ENCODE measurements at regions not wholly inside any gene's neighbourhood (a gene's known extent, or its start where the extent isn't known, plus 50 kb on each side); places are given as distances from the start of the nearest gene placed in this dataset.

- Mint-ChIP-seq H3K9me3 (no peaks in the 10 kb centered on the region), H3K36me3 (ENCODE audit: low read depth) (no peaks in the 10 kb centered on the region), H3K4me1 (ENCODE audit: low read depth) (no peaks in the 10 kb centered on the region), H3K27me3 (ENCODE audit: low read depth) (no peaks in the 10 kb centered on the region), H3K27ac (no peak overlapping the region), H3K4me3 (no peak overlapping the region)
- no peak for DNase-seq
- CTCF ChIA-PET: no interaction called here
- intact Hi-C loops (cut with micrococcal nuclease): no loop called here
Measured at GRCh38 chr1:177333936-177334595, 163.3 kb downstream of the BRINP2 start.

All from activated naive CD4-positive, alpha-beta T cell treated with anti-CD3 and anti-CD28 coated beads for 36 hours (primary cell).